Heart left ventricle (tissue), 13 donors: ENCODE measurements at regions not wholly inside any gene's neighbourhood (a gene's known extent, or its start where the extent isn't known, plus 50 kb on each side); places are given as distances from the start of the nearest gene placed in this dataset.

Source experiments
- CTCF ChIP-seq, 12 donors: fragments of 200-600 bp; sonication (generic) in 4 of 12; IDR thresholded peaks; one replicate each; pipeline versions ENCODE4 v1.5.0 to v1.8.0; 2018 to 2022; ENCODE audit warnings: antibody characterized with exemption in 12 of 12, mild to moderate bottlenecking in 5 of 12
- POLR2A ChIP-seq, 2 donors: fragments of 450-650 bp; IDR thresholded peaks; one replicate each; pipeline ENCODE4 v1.6.1; 2017; ENCODE audit warnings: antibody characterized with exemption in 2 of 2, mild to moderate bottlenecking in 2 of 2, moderate library complexity in 2 of 2
- donor health status: ischemic (EF 13 %, LVEDD 7.1; RV severe dilation, severe dysfunction).
- donor health status: DM: no; HTN: yes; CAD: no.
- donor health status: DM: no; HTN: no; CAD: no.
- donor health status: ischemic (EF 25% LVEDD 6.9; RV normal size, moderate dysfunction).
- donor health status: ischemic (EF 25% LVEDD 5.7; RV mildly dilated, moderate dysfunction).
- donor health status: ischemic (EF 35%, LVEDD 5.7; RV mildly dilated, moderate dysfunction).
- donor health status: nonischemic (EF 11% LVEDD 7.7; RV severe dilation, severe dysfunction).
- donor health status: DM: yes; HTN: yes; CAD: no.
- donor health status: PGD.
- donor health status: ischemic (EF 29% LVEDD 5.4; RV normal size, mild dysfunction).
- donor health status: nonischemic (EF 23%, LVEDD 6.1; RV moderate dilation, normal function).

GRCh38 chr2:129296806-129297205 is 682.7 kb upstream of the RAB6C start:
- no peak for TF ChIP-seq CTCF (IDR thresholded peaks at IDR 0.05)
- TF ChIP-seq POLR2A (IDR thresholded peaks at IDR 0.05): no peak
